HG03103 (cell line): ENCODE measurements at regions not wholly inside any gene's neighbourhood (a gene's known extent, or its start where the extent isn't known, plus 50 kb on each side); places are given as distances from the start of the nearest gene placed in this dataset.
A peak's percentile ranks its signal among the peaks of the same experiment; 100 is the strongest.

Experiments
- ATAC-seq: cut with Tn5 transposase; IDR thresholded peaks from one replicate; pipeline ENCODE4 v1.9.1; 2021; ENCODE audit warnings: low read depth; ENCODE audit not compliant: unreplicated experiment

- no peak for ATAC-seq
These were observed 112.2 kb upstream of the PLPPR4 start for GRCh38 chr1:99152132-99152531.

GRCh38 chr1:99163671-99164070, 100.6 kb upstream of the PLPPR4 start:
- no peak for ATAC-seq

GRCh38 chr1:99170516-99170915, 93.8 kb upstream of the PLPPR4 start:
- ATAC-seq = no peak

- ATAC-seq = no peak
These were observed 93.0 kb upstream of the PLPPR4 start for GRCh38 chr1:99171184-99171813.

GRCh38 chr1:99173282-99173681, 91.0 kb upstream of the PLPPR4 start:
- ATAC-seq = no peak

- ATAC-seq = no peak
These were observed 90.4 kb upstream of the PLPPR4 start for GRCh38 chr1:99173900-99174299.

GRCh38 chr1:99176753-99177152, 87.5 kb upstream of the PLPPR4 start:
- no peak for ATAC-seq

GRCh38 chr1:99177465-99177864, 86.8 kb upstream of the PLPPR4 start:
- no peak for ATAC-seq

- peak; percentile 99 for ATAC-seq
These were observed 83.9 kb upstream of the PLPPR4 start for GRCh38 chr1:99180343-99180808.

GRCh38 chr1:99180915-99181314, 83.4 kb upstream of the PLPPR4 start:
- ATAC-seq = no peak

- ATAC-seq = no peak
These were observed 82.4 kb upstream of the PLPPR4 start for GRCh38 chr1:99181892-99182291.

- no peak for ATAC-seq
These were observed 79.1 kb upstream of the PLPPR4 start for GRCh38 chr1:99185196-99185595.

- ATAC-seq = no peak
These were observed 70.9 kb upstream of the PLPPR4 start for GRCh38 chr1:99193431-99193830.

GRCh38 chr1:99198393-99198792, 65.9 kb upstream of the PLPPR4 start:
- ATAC-seq = no peak

GRCh38 chr1:99207216-99207615, 57.1 kb upstream of the PLPPR4 start:
- ATAC-seq = no peak
